NOMO-1 treated with dmso at 0.1 percent for 144 hours (cell line): ENCODE measurements at regions not wholly inside any gene's neighbourhood (a gene's known extent, or its start where the extent isn't known, plus 50 kb on each side); places are given as distances from the start of the nearest gene placed in this dataset.

Experiments used
- DNase-seq: peaks from one replicate; lab custom pipeline; 2025; ENCODE audit not compliant: unreplicated experiment; lab: John Stamatoyannopoulos, UW

- no peak for DNase-seq
Observed at GRCh38 chr7:49247759-49248158, 323.4 kb downstream of the CDC14C start.

- no peak for DNase-seq
Observed at GRCh38 chr7:49255054-49255453, 330.7 kb downstream of the CDC14C start.

- no peak for DNase-seq
Observed at GRCh38 chr7:49260538-49260937, 336.2 kb downstream of the CDC14C start.

- DNase-seq, result no peak
Observed at GRCh38 chr7:49261928-49262327, 337.6 kb downstream of the CDC14C start.

GRCh38 chr7:49264530-49264929 is 340.2 kb downstream of the CDC14C start:
- no peak for DNase-seq

GRCh38 chr7:49273897-49274296 is 349.6 kb downstream of the CDC14C start:
- no peak for DNase-seq

- DNase-seq, result no peak
Observed at GRCh38 chr7:49279891-49280290, 355.5 kb downstream of the CDC14C start.

GRCh38 chr7:49287653-49288052 is 363.3 kb downstream of the CDC14C start:
- no peak for DNase-seq

- DNase-seq, result no peak
Observed at GRCh38 chr7:49294611-49295010, 370.3 kb downstream of the CDC14C start.

GRCh38 chr7:49295146-49295545 is 370.8 kb downstream of the CDC14C start:
- DNase-seq, result peak; percentile 60

GRCh38 chr7:49297958-49298357 is 373.6 kb downstream of the CDC14C start:
- DNase-seq, result no peak

GRCh38 chr7:49308787-49309186 is 384.4 kb downstream of the CDC14C start:
- DNase-seq, result no peak

- no peak for DNase-seq
Observed at GRCh38 chr7:49320083-49320482, 395.7 kb downstream of the CDC14C start.

- DNase-seq, result no peak
Observed at GRCh38 chr7:49321843-49322242, 397.5 kb downstream of the CDC14C start.

- no peak for DNase-seq
Observed at GRCh38 chr7:49322476-49322875, 398.1 kb downstream of the CDC14C start.

- DNase-seq, result no peak
Observed at GRCh38 chr7:49324040-49324439, 399.7 kb downstream of the CDC14C start.

- DNase-seq, result no peak
Observed at GRCh38 chr7:49324707-49325106, 400.4 kb downstream of the CDC14C start.

- no peak for DNase-seq
Observed at GRCh38 chr7:49325571-49325970, 401.2 kb downstream of the CDC14C start.

- DNase-seq, result no peak
Observed at GRCh38 chr7:49327155-49327554, 402.8 kb downstream of the CDC14C start.

GRCh38 chr7:49333180-49333881 is 409.0 kb downstream of the CDC14C start:
- no peak for DNase-seq

- no peak for DNase-seq
Observed at GRCh38 chr7:49341849-49342248, 417.5 kb downstream of the CDC14C start.

- no peak for DNase-seq
Observed at GRCh38 chr7:49344556-49344955, 420.2 kb downstream of the CDC14C start.

GRCh38 chr7:49346195-49346899 is 422.0 kb downstream of the CDC14C start:
- no peak for DNase-seq
